Keratinocyte (primary cell): ENCODE measurements at regions not wholly inside any gene's neighbourhood (a gene's known extent, or its start where the extent isn't known, plus 50 kb on each side); places are given as distances from the start of the nearest gene placed in this dataset.

Experiments used
- CTCF ChIP-seq, 3 experiments: IDR thresholded peaks in 1 of 3; conservative IDR thresholded peaks in 1 of 3; optimal IDR thresholded peaks in 1 of 3; 2 replicates in 2 of 3; 3 replicates in 1 of 3; pipeline versions ENCODE3 to v1.5.1; 2011; ENCODE audit warnings: low read length in 3 of 3, mild to moderate bottlenecking in 3 of 3, moderate library complexity in 2 of 3, control low read depth in 1 of 3, inconsistent platforms in 1 of 3; ENCODE audit not compliant: insufficient read depth in 2 of 3; ENCODE audit errors: extremely low read depth in 1 of 3
- EZH2 ChIP-seq: IDR thresholded peaks from one replicate; pipeline ENCODE4 v1.6.1; 2012; ENCODE audit warnings: inconsistent platforms, mild to moderate bottlenecking, low read length, moderate library complexity

- TF ChIP-seq CTCF (optimal IDR thresholded peaks at IDR 0.05 in 1 of 3, IDR thresholded peaks at IDR 0.05 in 1 of 3, conservative IDR thresholded peaks at IDR 0.05 in 1 of 3; ENCODE audit: extremely low read depth in 1 of 3, insufficient read depth in 2 of 3, low read length in 3 of 3) (peak in 2 of 3 experiments; percentile 11 to 12), EZH2 (no peak)
Observed at GRCh38 chr5:113804264-113804663, 290.8 kb downstream of the YTHDC2 start.
